Activated CD4-positive, alpha-beta T cell treated with anti-CD3 and anti-CD28 coated beads for 1 hour (primary cell): ENCODE measurements at regions not wholly inside any gene's neighbourhood (a gene's known extent, or its start where the extent isn't known, plus 50 kb on each side); places are given as distances from the start of the nearest gene placed in this dataset.

Source experiments
- DNase-seq: peaks from one replicate; pipeline ENCODE4 v3.0.0-alpha.2; 2020

- no peak for DNase-seq
Measured at GRCh38 chr10:43985941-43986340, 337.3 kb upstream of the ZNF32 start.

- DNase-seq: no peak
Measured at GRCh38 chr10:43983856-43984271, 335.2 kb upstream of the ZNF32 start.

GRCh38 chr10:43983405-43983804, 334.7 kb upstream of the ZNF32 start:
- no peak for DNase-seq

GRCh38 chr10:43982250-43982649, 333.6 kb upstream of the ZNF32 start:
- DNase-seq: no peak

- no peak for DNase-seq
Measured at GRCh38 chr10:43981696-43982095, 333.0 kb upstream of the ZNF32 start.

GRCh38 chr10:43981232-43981631, 332.6 kb upstream of the ZNF32 start:
- DNase-seq: no peak

GRCh38 chr10:43980715-43981114, 332.0 kb upstream of the ZNF32 start:
- no peak for DNase-seq

- no peak for DNase-seq
Measured at GRCh38 chr10:43980313-43980712, 331.6 kb upstream of the ZNF32 start.

GRCh38 chr10:43979551-43979950, 330.9 kb upstream of the ZNF32 start:
- no peak for DNase-seq

- DNase-seq: no peak
Measured at GRCh38 chr10:43978936-43979335, 330.3 kb upstream of the ZNF32 start.

- DNase-seq: no peak
Measured at GRCh38 chr10:43978091-43978490, 329.4 kb upstream of the ZNF32 start.

GRCh38 chr10:43976292-43976691, 327.6 kb upstream of the ZNF32 start:
- no peak for DNase-seq

GRCh38 chr10:43973801-43974200, 325.1 kb upstream of the ZNF32 start:
- DNase-seq: no peak

- no peak for DNase-seq
Measured at GRCh38 chr10:43972976-43973647, 324.4 kb upstream of the ZNF32 start.

GRCh38 chr10:43971981-43972380, 323.3 kb upstream of the ZNF32 start:
- DNase-seq: no peak

- no peak for DNase-seq
Measured at GRCh38 chr10:43971306-43971705, 322.6 kb upstream of the ZNF32 start.

- no peak for DNase-seq
Measured at GRCh38 chr10:43970717-43971116, 322.0 kb upstream of the ZNF32 start.

- DNase-seq: no peak
Measured at GRCh38 chr10:43970018-43970698, 321.5 kb upstream of the ZNF32 start.

- DNase-seq: no peak
Measured at GRCh38 chr10:43969506-43969905, 320.8 kb upstream of the ZNF32 start.

GRCh38 chr10:43968961-43969360, 320.3 kb upstream of the ZNF32 start:
- DNase-seq: no peak

GRCh38 chr10:43968076-43968475, 319.4 kb upstream of the ZNF32 start:
- no peak for DNase-seq

GRCh38 chr10:43966571-43966965, 317.9 kb upstream of the ZNF32 start:
- no peak for DNase-seq

GRCh38 chr10:43965918-43966570, 317.4 kb upstream of the ZNF32 start:
- DNase-seq: no peak
